ENCODE measurements at regions not wholly inside any gene's neighbourhood (a gene's known extent, or its start where the extent isn't known, plus 50 kb on each side); places are given as distances from the start of the nearest gene placed in this dataset.

DNA sequence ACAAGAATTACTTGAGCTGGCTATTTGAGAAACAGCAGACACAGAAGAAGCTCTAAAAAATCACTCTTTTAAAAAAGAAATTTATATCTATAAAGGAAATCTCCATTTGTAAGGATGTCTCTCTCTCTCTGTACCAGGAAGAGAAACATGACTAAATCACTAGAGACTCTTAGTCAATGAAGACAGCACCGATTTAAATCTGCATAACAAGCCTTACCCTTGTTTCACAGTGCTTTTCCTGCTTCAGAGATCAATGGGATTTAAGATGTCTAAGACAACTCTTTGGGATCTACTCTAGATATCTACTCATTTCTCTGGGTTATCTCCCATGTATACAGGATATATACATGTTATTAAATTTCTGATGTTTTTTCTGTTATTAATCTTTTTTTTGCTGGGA, 359.2 kb upstream of the RND3 start:
- ChIA-PET CTCF (no interaction called here), POLR2A (no interaction called here)
- no peak overlapping the region for H3K27ac ChIP-seq (ENCODE audit: extremely low read depth, low read depth, low read length)
- H3K4me1 ChIP-seq (ENCODE audit: control insufficient read depth, insufficient read depth, low read length) = no peaks in the 10 kb centered on the region
- no peaks in the 10 kb centered on the region for H3K36me3 ChIP-seq (ENCODE audit: control insufficient read depth in 2 of 2, insufficient read depth in 1 of 2, low read length in 2 of 2)
- no peak for TF ChIP-seq ZNF223 (tag by site-specific recombination; IDR thresholded peaks at IDR 0.05)
- no peaks in the 10 kb centered on the region for H3K9me3 ChIP-seq (ENCODE audit: control insufficient read depth, insufficient read depth, low read depth, low read length)
- H3K4me3 ChIP-seq (ENCODE audit: low read depth, low read length) = no peak overlapping the region

DNA sequence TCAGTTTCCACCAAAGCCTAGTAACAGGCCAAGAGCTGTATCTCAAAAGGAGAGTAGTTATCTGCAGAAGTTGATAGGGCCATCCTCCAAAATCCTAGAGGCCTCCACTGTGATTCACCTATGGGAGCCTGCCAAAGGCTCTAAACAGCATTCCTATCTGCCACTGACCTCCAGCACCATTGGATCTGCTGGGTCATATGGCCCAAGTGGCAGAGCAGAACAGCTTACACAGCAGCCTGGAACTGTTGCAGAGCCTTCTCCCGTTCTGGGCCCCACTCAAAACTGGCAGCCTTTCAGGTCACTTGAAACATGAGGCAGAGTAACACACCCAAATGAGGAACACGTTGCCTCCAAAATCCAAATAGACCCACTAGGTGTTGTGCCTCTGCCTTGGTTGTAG, 345.2 kb upstream of the RND3 start:
- no peak overlapping the region for H3K4me3 ChIP-seq (ENCODE audit: low read depth, low read length)
- ChIA-PET POLR2A (interaction anchor here (0.6 kb wide), 1 partner anchor 12 kb away, joined by 4 read pairs; no protein-coding TSS in a partner anchor), CTCF (no interaction called here)
- H3K9me3 ChIP-seq (ENCODE audit: control insufficient read depth, insufficient read depth, low read depth, low read length) = no peaks in the 10 kb centered on the region
- no peak overlapping the region for H3K27ac ChIP-seq (ENCODE audit: extremely low read depth, low read depth, low read length)
- H3K4me1 ChIP-seq (ENCODE audit: control insufficient read depth, insufficient read depth, low read length) = no peaks in the 10 kb centered on the region
- no peaks in the 10 kb centered on the region for H3K36me3 ChIP-seq (ENCODE audit: control insufficient read depth in 2 of 2, insufficient read depth in 1 of 2, low read length in 2 of 2)
- TF ChIP-seq ZFP41 (tag by site-specific recombination; IDR thresholded peaks at IDR 0.05; ENCODE audit: borderline replicate concordance) (no peak), ZNF660 (tag by site-specific recombination; IDR thresholded peaks at IDR 0.05) (no peak), ZNF140 (tag by site-specific recombination; IDR thresholded peaks at IDR 0.05) (no peak), ZNF16 (tag by site-specific recombination; IDR thresholded peaks at IDR 0.05; ENCODE audit: low read depth) (no peak)
- TF ChIP-seq, protein P1, sequence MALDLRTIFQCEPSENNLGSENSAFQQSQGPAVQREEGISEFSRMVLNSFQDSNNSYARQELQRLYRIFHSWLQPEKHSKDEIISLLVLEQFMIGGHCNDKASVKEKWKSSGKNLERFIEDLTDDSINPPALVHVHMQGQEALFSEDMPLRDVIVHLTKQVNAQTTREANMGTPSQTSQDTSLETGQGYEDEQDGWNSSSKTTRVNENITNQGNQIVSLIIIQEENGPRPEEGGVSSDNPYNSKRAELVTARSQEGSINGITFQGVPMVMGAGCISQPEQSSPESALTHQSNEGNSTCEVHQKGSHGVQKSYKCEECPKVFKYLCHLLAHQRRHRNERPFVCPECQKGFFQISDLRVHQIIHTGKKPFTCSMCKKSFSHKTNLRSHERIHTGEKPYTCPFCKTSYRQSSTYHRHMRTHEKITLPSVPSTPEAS (tag by site-specific recombination; IDR thresholded peaks at IDR 0.05) = no peak
- TF ChIP-seq, protein P2, sequence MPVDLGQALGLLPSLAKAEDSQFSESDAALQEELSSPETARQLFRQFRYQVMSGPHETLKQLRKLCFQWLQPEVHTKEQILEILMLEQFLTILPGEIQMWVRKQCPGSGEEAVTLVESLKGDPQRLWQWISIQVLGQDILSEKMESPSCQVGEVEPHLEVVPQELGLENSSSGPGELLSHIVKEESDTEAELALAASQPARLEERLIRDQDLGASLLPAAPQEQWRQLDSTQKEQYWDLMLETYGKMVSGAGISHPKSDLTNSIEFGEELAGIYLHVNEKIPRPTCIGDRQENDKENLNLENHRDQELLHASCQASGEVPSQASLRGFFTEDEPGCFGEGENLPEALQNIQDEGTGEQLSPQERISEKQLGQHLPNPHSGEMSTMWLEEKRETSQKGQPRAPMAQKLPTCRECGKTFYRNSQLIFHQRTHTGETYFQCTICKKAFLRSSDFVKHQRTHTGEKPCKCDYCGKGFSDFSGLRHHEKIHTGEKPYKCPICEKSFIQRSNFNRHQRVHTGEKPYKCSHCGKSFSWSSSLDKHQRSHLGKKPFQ (tag by site-specific recombination; IDR thresholded peaks at IDR 0.05) = no peak

DNA sequence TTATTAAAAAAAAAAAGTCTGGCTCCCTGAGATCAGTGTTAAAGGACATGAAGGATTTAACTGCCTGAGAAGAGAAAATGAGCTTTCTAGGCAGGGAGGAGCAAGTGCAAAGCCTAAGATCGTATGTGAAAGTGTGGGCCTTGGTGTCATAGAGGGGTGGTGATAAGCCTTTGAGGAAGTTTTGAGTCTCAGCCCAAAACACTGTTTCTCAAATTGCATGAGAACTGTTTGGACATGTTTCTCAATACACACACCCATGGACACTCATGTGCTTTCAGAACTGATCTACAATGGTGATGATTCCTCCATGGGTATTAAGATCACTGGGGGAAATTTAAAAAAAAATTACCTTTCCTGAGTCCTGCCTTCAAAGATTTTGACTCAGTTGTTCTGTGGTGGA, 336.7 kb upstream of the RND3 start:
- H3K9me3 ChIP-seq (ENCODE audit: control insufficient read depth, insufficient read depth, low read depth, low read length) = no peaks in the 10 kb centered on the region
- POLR2A ChIA-PET = no interaction called here
- TF ChIP-seq, protein P3, sequence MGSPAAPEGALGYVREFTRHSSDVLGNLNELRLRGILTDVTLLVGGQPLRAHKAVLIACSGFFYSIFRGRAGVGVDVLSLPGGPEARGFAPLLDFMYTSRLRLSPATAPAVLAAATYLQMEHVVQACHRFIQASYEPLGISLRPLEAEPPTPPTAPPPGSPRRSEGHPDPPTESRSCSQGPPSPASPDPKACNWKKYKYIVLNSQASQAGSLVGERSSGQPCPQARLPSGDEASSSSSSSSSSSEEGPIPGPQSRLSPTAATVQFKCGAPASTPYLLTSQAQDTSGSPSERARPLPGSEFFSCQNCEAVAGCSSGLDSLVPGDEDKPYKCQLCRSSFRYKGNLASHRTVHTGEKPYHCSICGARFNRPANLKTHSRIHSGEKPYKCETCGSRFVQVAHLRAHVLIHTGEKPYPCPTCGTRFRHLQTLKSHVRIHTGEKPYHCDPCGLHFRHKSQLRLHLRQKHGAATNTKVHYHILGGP (tag by site-specific recombination; IDR thresholded peaks at IDR 0.05) = no peak
- TF ChIP-seq ZNF433 (tag by site-specific recombination; IDR thresholded peaks at IDR 0.05; ENCODE audit: low read depth) (no peak), GLIS1 (tag by site-specific recombination; IDR thresholded peaks at IDR 0.05) (no peak)
- TF ChIP-seq, protein P4, sequence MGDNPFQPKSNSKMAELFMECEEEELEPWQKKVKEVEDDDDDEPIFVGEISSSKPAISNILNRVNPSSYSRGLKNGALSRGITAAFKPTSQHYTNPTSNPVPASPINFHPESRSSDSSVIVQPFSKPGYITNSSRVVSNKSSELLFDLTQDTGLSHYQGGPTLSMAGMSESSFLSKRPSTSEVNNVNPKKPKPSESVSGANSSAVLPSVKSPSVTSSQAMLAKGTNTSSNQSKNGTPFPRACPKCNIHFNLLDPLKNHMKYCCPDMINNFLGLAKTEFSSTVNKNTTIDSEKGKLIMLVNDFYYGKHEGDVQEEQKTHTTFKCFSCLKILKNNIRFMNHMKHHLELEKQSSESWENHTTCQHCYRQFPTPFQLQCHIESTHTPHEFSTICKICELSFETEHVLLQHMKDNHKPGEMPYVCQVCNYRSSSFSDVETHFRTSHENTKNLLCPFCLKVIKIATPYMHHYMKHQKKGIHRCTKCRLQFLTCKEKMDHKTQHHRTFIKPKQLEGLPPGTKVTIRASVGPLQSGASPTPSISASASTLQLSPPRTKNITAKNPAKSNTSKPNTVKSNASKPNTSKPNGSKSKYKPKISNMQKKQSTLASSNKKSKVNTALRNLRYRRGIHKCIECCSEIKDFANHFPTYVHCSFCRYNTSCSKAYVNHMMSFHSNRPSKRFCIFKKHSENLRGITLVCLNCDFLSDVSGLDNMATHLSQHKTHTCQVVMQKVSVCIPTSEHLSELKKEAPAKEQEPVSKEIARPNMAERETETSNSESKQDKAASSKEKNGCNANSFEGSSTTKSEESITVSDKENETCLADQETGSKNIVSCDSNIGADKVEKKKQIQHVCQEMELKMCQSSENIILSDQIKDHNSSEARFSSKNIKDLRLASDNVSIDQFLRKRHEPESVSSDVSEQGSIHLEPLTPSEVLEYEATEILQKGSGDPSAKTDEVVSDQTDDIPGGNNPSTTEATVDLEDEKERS (tag by site-specific recombination; IDR thresholded peaks at IDR 0.05) = no peak
- CTCF ChIA-PET = no interaction called here
- no peaks in the 10 kb centered on the region for H3K4me1 ChIP-seq (ENCODE audit: control insufficient read depth, insufficient read depth, low read length)
- H3K4me3 ChIP-seq (ENCODE audit: low read depth, low read length) = no peak overlapping the region
- no peaks in the 10 kb centered on the region for H3K36me3 ChIP-seq (ENCODE audit: control insufficient read depth in 2 of 2, insufficient read depth in 1 of 2, low read length in 2 of 2)
- H3K27ac ChIP-seq (ENCODE audit: extremely low read depth, low read depth, low read length) = no peak overlapping the region

DNA sequence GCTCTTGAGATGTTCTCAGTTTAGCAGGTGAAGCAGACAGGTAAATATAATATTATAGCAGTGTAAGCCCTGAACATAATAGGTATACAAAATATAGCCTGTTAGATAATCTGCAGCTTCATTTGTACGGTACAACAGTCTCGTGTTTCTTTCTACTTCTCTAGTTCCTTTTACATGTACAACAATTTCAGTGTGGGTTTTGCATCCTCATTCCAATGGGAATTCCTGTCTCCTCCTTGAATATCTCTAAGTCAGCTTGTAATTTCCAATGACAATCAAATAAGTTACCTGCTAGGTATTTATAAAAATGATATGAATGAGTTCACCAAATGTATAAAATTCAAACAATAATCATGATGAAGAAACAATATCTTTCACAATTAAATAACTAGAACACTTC, 330.0 kb upstream of the RND3 start:
- Histone ChIP-seq H3K4me1 (ENCODE audit: control insufficient read depth, insufficient read depth, low read length) (no peaks in the 10 kb centered on the region), H3K9me3 (ENCODE audit: control insufficient read depth, insufficient read depth, low read depth, low read length) (no peaks in the 10 kb centered on the region), H3K4me3 (ENCODE audit: low read depth, low read length) (no peak overlapping the region), H3K36me3 (ENCODE audit: control insufficient read depth in 2 of 2, insufficient read depth in 1 of 2, low read length in 2 of 2) (no peaks in the 10 kb centered on the region), H3K27ac (ENCODE audit: extremely low read depth, low read depth, low read length) (no peak overlapping the region)
- CTCF ChIA-PET = no interaction called here
- POLR2A ChIA-PET = no interaction called here
- TF ChIP-seq ZNF426 (tag by site-specific recombination; IDR thresholded peaks at IDR 0.05) (no peak), ZNF473 (tag by site-specific recombination; IDR thresholded peaks at IDR 0.05) (no peak), ZNF416 (tag by site-specific recombination; IDR thresholded peaks at IDR 0.05) (no peak), ZBTB1 (tag by site-specific recombination; IDR thresholded peaks at IDR 0.05) (no peak), ZFP3 (tag by site-specific recombination; IDR thresholded peaks at IDR 0.05; ENCODE audit: low read depth) (no peak), ZNF155 (tag by site-specific recombination; IDR thresholded peaks at IDR 0.05) (no peak), ZNF48 (tag by site-specific recombination; IDR thresholded peaks at IDR 0.05) (no peak), ZBTB17 (tag by site-specific recombination; IDR thresholded peaks at IDR 0.05) (no peak), ZNF830 (tag by site-specific recombination; IDR thresholded peaks at IDR 0.05; ENCODE audit: low read depth) (no peak), ZBTB20 (tag by site-specific recombination; IDR thresholded peaks at IDR 0.05) (no peak)
- TF ChIP-seq, protein P5, sequence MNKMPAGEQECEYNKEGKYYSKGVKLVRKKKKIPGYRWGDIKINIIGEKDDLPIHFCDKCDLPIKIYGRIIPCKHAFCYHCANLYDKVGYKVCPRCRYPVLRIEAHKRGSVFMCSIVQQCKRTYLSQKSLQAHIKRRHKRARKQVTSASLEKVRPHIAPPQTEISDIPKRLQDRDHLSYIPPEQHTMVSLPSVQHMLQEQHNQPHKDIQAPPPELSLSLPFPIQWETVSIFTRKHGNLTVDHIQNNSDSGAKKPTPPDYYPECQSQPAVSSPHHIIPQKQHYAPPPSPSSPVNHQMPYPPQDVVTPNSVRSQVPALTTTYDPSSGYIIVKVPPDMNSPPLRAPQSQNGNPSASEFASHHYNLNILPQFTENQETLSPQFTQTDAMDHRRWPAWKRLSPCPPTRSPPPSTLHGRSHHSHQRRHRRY (tag by site-specific recombination; IDR thresholded peaks at IDR 0.05) = no peak

Measured in HEK293 (cell line).